ENCODE measurements at regions not wholly inside any gene's neighbourhood (a gene's known extent, or its start where the extent isn't known, plus 50 kb on each side); places are given as distances from the start of the nearest gene placed in this dataset.

DNA sequence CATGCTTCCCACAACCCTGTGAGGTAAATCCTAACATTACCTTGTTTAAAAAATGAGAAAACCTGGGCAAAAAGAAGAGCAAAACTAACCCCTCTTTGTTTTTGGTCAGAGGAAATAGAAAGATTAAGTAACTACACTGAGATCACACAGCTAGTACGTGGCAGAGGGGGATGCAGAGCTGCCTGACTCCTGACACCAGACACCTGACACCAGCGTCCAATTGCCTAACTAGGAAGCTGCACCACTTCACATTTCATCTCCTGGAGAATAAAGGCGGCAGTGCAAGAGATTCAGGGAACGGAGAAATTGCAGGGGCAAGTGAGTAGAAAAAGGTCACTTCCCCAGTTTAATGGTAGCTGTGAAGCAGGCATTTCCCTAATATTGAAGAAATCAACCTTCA lies 229.3 kb upstream of the PTBP2 start:
- DNase-seq (ENCODE audit: insufficient read length), result no peak
- TF ChIP-seq POLR2AphosphoS5 (IDR thresholded peaks at IDR 0.05; ENCODE audit: low read depth, low read length) (no peak), TAF1 (IDR thresholded peaks at IDR 0.05; ENCODE audit: borderline replicate concordance, low read depth, low read length) (no peak), POLR2A (IDR thresholded peaks at IDR 0.05; ENCODE audit: low read depth, low read length) (no peak)
- no peak for FAIRE-seq

DNA sequence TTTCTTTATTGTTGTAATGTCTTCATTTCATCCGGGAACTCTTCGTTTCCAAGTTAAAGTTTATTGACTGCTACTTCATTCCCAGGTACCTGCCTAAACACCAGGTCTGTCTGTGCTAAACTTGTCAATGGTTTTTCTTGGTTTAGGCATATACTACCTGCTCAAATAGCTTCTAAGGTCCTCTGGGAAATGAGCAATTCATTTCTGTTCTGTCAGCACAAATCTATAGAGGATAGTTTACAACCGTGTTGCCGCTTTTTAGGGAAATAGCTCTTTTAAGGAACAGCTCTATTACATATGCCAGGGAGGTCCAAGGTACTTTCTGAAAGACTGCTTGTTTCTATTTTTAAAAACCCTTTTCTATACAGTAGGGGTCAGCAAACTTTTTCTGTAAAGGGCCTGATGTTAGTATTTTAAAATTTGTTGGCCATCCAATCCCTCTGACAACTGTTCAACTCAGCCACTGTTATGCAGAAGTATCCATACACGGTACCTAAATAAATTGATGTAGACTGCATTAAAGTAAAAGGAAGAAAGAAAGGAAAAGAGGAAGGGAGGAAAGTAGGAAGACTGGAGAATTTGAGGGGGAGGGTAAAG lies 222.7 kb upstream of the PTBP2 start:
- FAIRE-seq, result no peak
- TF ChIP-seq TAF1 (IDR thresholded peaks at IDR 0.05; ENCODE audit: borderline replicate concordance, low read depth, low read length), result no peak
- TF ChIP-seq POLR2AphosphoS5 (IDR thresholded peaks at IDR 0.05; ENCODE audit: low read depth, low read length), result no peak
- TF ChIP-seq POLR2A (IDR thresholded peaks at IDR 0.05; ENCODE audit: low read depth, low read length), result no peak
- no peak for DNase-seq (ENCODE audit: insufficient read length)

- no peak for TF ChIP-seq POLR2A (IDR thresholded peaks at IDR 0.05; ENCODE audit: low read depth, low read length)
- TF ChIP-seq POLR2AphosphoS5 (IDR thresholded peaks at IDR 0.05; ENCODE audit: low read depth, low read length), result no peak
- no peak for TF ChIP-seq TAF1 (IDR thresholded peaks at IDR 0.05; ENCODE audit: borderline replicate concordance, low read depth, low read length)
- FAIRE-seq (no peak), DNase-seq (ENCODE audit: insufficient read length) (no peak)
Measured at GRCh38 chr1:96508233-96508632, 213.4 kb upstream of the PTBP2 start.

DNA sequence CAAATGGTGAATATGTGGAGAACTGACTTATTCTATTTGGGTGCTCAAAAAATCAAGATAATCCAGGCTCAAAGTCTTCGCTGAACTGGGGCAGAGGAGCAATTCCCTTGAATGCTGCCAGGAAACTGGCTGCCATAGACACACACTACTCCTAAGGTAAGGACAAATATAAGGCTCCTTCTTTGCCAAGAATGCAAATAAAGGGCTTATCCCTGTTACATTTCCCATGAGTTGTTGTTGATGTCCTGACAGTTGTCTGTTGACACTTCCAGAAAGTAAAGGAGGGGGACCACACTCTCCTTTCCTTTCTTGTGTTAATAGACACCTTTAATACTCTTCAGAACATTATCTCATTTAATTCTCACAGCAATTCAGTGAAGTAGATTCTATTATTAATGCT lies 212.2 kb upstream of the PTBP2 start:
- TF ChIP-seq TAF1 (IDR thresholded peaks at IDR 0.05; ENCODE audit: borderline replicate concordance, low read depth, low read length), result no peak
- no peak for TF ChIP-seq POLR2A (IDR thresholded peaks at IDR 0.05; ENCODE audit: low read depth, low read length)
- no peak for TF ChIP-seq POLR2AphosphoS5 (IDR thresholded peaks at IDR 0.05; ENCODE audit: low read depth, low read length)
- no peak for DNase-seq (ENCODE audit: insufficient read length)
- FAIRE-seq, result no peak

DNA sequence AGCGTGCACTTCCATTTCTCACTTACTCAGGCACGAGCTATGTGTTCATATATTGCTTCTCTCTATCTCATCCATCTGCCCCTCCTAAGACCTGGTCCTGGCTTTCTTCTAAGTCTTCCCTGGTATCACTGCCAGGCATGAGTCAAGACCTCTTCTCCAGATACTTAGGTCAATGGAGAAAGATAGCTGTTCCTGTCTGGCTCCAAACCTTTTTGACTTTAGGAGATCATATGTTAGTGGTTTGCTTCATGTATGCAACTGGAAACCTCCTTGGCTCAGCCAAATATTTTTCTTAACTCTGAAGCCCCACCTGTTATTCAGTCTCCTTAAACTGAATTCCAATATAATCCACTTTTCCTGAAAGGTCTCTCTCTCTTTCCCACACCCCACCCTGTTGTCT lies 211.6 kb upstream of the PTBP2 start:
- no peak for TF ChIP-seq TAF1 (IDR thresholded peaks at IDR 0.05; ENCODE audit: borderline replicate concordance, low read depth, low read length)
- no peak for TF ChIP-seq POLR2AphosphoS5 (IDR thresholded peaks at IDR 0.05; ENCODE audit: low read depth, low read length)
- no peak for TF ChIP-seq POLR2A (IDR thresholded peaks at IDR 0.05; ENCODE audit: low read depth, low read length)
- FAIRE-seq, result no peak
- no peak for DNase-seq (ENCODE audit: insufficient read length)

DNA sequence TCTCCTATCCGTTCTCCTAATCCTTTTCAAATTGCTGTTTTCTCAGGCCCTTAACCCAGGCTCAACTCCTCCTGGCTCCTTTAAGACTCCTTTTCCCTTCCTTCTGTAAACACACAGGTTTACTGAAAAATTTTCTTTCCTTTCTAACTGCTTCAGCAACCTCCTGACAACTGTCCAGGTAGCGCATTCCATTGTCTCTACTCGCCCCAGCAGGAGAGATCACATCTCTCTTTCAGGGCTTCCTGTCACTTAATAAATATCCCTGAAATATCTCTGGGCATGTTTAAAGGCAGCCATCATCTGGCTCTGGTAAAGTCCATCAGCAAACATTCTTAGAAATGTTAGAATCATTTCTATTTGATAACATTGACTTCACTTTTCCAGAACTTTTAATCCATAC lies 211.2 kb upstream of the PTBP2 start:
- no peak for FAIRE-seq
- TF ChIP-seq POLR2A (IDR thresholded peaks at IDR 0.05; ENCODE audit: low read depth, low read length) (no peak), TAF1 (IDR thresholded peaks at IDR 0.05; ENCODE audit: borderline replicate concordance, low read depth, low read length) (no peak), POLR2AphosphoS5 (IDR thresholded peaks at IDR 0.05; ENCODE audit: low read depth, low read length) (no peak)

GRCh38 chr1:96510911-96511310 lies 210.7 kb upstream of the PTBP2 start:
- TF ChIP-seq TAF1 (IDR thresholded peaks at IDR 0.05; ENCODE audit: borderline replicate concordance, low read depth, low read length), result no peak
- TF ChIP-seq POLR2A (IDR thresholded peaks at IDR 0.05; ENCODE audit: low read depth, low read length), result no peak
- TF ChIP-seq POLR2AphosphoS5 (IDR thresholded peaks at IDR 0.05; ENCODE audit: low read depth, low read length), result no peak
- FAIRE-seq, result no peak
- DNase-seq (ENCODE audit: insufficient read length), result no peak

More for the DNA sequence above, 211.2 kb upstream of the PTBP2 start:
- DNase-seq (ENCODE audit: insufficient read length), result no peak

DNA sequence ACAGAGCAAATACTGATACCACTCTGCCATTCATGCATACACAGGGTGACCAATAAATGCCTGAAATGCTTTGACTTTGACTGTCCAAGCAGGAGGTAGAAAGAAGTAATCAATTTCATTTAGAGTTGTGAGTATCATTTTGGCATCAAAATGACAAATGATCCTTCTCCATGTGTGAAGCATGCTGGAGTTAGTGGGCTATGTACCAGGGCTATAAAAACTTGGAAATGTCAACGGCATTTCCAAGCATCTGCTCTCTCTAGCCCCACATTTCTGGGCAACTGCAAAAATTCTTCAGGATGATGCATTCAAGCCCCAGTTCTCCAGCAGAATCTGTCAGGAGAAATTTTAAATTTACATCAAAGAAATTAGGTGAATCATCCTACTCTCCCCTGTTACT lies 208.4 kb upstream of the PTBP2 start:
- TF ChIP-seq POLR2AphosphoS5 (IDR thresholded peaks at IDR 0.05; ENCODE audit: low read depth, low read length) (no peak), POLR2A (IDR thresholded peaks at IDR 0.05; ENCODE audit: low read depth, low read length) (no peak), TAF1 (IDR thresholded peaks at IDR 0.05; ENCODE audit: borderline replicate concordance, low read depth, low read length) (no peak)
- FAIRE-seq (no peak), DNase-seq (ENCODE audit: insufficient read length) (no peak)

DNA sequence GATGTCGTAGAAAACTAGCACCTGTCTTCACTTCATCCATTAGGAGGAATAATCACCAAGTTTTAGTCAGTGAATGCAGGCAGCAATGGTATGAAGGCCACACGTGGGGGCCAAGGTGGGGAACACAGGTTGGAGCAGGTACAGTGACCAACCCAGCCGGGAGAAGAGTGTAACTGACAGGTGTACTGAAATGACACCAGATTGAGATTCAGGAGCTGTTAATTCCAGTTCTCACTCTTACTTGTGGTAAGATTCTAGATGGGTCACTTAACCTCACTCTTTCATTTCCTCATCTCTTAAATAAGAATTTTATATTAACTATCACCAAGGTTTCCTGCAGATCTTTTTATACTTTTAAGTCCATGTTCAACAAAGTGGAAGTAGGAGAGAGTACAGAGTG lies 206.2 kb upstream of the PTBP2 start:
- TF ChIP-seq POLR2AphosphoS5 (IDR thresholded peaks at IDR 0.05; ENCODE audit: low read depth, low read length) (no peak), TAF1 (IDR thresholded peaks at IDR 0.05; ENCODE audit: borderline replicate concordance, low read depth, low read length) (no peak), POLR2A (IDR thresholded peaks at IDR 0.05; ENCODE audit: low read depth, low read length) (no peak)
- no peak for DNase-seq (ENCODE audit: insufficient read length)
- FAIRE-seq, result no peak

DNA sequence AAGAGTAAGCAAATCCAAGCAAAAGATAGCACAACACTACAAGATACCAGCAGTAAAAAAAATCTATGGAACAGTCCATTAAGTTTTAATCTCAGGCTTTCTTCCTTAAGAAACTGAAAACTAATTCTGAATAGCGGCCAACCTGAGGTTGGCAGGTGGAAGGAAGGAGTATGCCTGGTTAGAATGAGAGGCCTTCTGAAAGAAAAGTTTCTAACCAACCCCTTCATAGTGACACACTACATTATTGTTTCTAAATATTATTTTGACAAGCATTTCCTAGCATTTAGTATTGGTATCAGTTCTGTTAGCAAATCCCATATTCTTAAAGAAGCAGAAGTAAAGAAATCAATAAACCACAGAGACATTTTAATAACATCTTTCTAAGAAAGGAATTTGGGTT lies 205.7 kb upstream of the PTBP2 start:
- TF ChIP-seq TAF1 (IDR thresholded peaks at IDR 0.05; ENCODE audit: borderline replicate concordance, low read depth, low read length), result no peak
- no peak for TF ChIP-seq POLR2A (IDR thresholded peaks at IDR 0.05; ENCODE audit: low read depth, low read length)
- no peak for TF ChIP-seq POLR2AphosphoS5 (IDR thresholded peaks at IDR 0.05; ENCODE audit: low read depth, low read length)
- FAIRE-seq, result no peak
- DNase-seq (ENCODE audit: insufficient read length), result no peak

DNA sequence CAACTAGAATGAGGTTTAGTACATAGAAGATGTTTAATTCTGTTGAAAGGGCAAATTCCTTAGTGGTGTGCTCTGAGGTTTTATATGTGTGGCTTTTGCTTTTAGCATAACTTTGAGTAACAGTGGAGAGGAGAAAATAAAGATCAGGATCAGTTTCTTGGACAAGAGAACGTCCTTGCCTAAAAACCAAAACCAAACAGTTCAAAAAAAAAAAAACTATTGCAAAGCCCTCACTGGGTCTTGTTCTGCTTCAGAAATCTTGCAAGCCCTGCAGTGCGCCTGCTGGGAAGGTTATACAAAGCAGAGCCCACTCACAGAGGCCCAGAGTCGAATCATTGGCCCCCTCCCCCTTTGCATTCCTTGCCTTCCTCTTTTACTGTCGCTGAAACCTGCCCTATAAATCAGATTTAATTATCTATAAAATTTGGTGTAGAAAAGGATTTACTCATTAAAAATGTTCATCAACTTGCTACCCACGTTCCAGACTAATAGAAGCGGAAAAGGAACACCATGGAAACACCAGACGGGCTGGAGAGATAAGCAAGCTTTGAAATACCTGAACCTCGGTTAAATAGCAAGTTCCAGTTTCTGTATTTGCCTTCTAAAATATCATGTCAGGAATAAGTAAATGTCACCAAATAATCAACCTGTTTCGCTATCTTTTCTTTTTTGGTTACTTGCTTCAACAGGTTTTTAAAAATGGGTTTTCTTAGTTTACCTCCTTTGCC lies 201.6 kb upstream of the PTBP2 start:
- no peak for DNase-seq (ENCODE audit: insufficient read length)
- no peak for FAIRE-seq
- TF ChIP-seq POLR2AphosphoS5 (IDR thresholded peaks at IDR 0.05; ENCODE audit: low read depth, low read length) (no peak), TAF1 (IDR thresholded peaks at IDR 0.05; ENCODE audit: borderline replicate concordance, low read depth, low read length) (no peak), POLR2A (IDR thresholded peaks at IDR 0.05; ENCODE audit: low read depth, low read length) (no peak)

- FAIRE-seq (no peak), DNase-seq (ENCODE audit: insufficient read length) (no peak)
- TF ChIP-seq POLR2AphosphoS5 (IDR thresholded peaks at IDR 0.05; ENCODE audit: low read depth, low read length), result no peak
- no peak for TF ChIP-seq POLR2A (IDR thresholded peaks at IDR 0.05; ENCODE audit: low read depth, low read length)
- no peak for TF ChIP-seq TAF1 (IDR thresholded peaks at IDR 0.05; ENCODE audit: borderline replicate concordance, low read depth, low read length)
Measured at GRCh38 chr1:96520579-96520947, 201.0 kb upstream of the PTBP2 start.

Measured in GM12892 (cell line).